Neural progenitor cell (in vitro differentiated cells): ENCODE measurements at regions not wholly inside any gene's neighbourhood (a gene's known extent, or its start where the extent isn't known, plus 50 kb on each side); places are given as distances from the start of the nearest gene placed in this dataset.

Experiments used
- DNase-seq: peaks from one replicate; pipeline ENCODE4 v3.0.0-alpha.2; 2016; ENCODE audit warnings: low spot score
- H2AFZ ChIP-seq: fragments of 200-600 bp; sonication (generic); replicated peaks from 2 replicates; pipeline ENCODE4 v1.6.1; 2016; ENCODE audit warnings: antibody characterized with exemption
- H3F3A ChIP-seq: fragments of 200-600 bp; sonication (generic); 2 replicates; pipeline ENCODE4 v1.6.1; 2016; ENCODE audit warnings: antibody characterized with exemption, low read depth
- H3K27ac ChIP-seq: fragments of 200-600 bp; sonication (generic); 2 replicates; pipeline ENCODE4 v1.5.1; 2016; ENCODE audit warnings: mild to moderate bottlenecking
- H3K27me3 ChIP-seq: fragments of 200-600 bp; sonication (generic); 2 replicates; pipeline ENCODE4 v1.6.1; 2016; ENCODE audit warnings: mild to moderate bottlenecking, moderate library complexity
- H3K36me3 ChIP-seq: fragments of 200-600 bp; sonication (generic); 2 replicates; pipeline ENCODE4 v1.5.1; 2016
- H3K4me1 ChIP-seq: fragments of 200-600 bp; sonication (generic); 2 replicates; pipeline ENCODE4 v1.6.1; 2016; ENCODE audit warnings: mixed run types
- H3K4me2 ChIP-seq: fragments of 200-600 bp; sonication (generic); 2 replicates; pipeline ENCODE4 v1.6.1; 2016
- H3K4me3 ChIP-seq: fragments of 200-600 bp; sonication (generic); 2 replicates; pipeline ENCODE4 v1.5.1; 2016
- H3K79me2 ChIP-seq: fragments of 200-600 bp; sonication (generic); 2 replicates; pipeline ENCODE4 v1.6.1; 2016; ENCODE audit warnings: low read depth
- H3K9ac ChIP-seq: fragments of 200-600 bp; sonication (generic); 2 replicates; pipeline ENCODE4 v1.6.1; 2016
- H3K9me3 ChIP-seq: fragments of 200-600 bp; sonication (generic); 2 replicates; pipeline ENCODE4 v1.5.1; 2016; ENCODE audit warnings: low read depth
- H4K20me1 ChIP-seq: fragments of 200-600 bp; sonication (generic); 2 replicates; pipeline ENCODE4 v1.6.1; 2016; ENCODE audit warnings: low read depth
- H3K27ac Mint-ChIP-seq: 3 replicates; pipeline ENCODE4 v1.8.0; 2021; ENCODE audit warnings: mixed read lengths
- H3K27me3 Mint-ChIP-seq: 2 replicates; pipeline ENCODE4 v1.8.0; 2022; ENCODE audit warnings: low read depth, mild to moderate bottlenecking, inconsistent platforms, moderate library complexity, mixed read lengths; ENCODE audit not compliant: insufficient read depth
- H3K36me3 Mint-ChIP-seq: 3 replicates; pipeline ENCODE4 v1.8.0; 2021; ENCODE audit warnings: mixed read lengths
- H3K4me1 Mint-ChIP-seq: 3 replicates; pipeline ENCODE4 v1.8.0; 2021; ENCODE audit warnings: mixed read lengths
- H3K4me3 Mint-ChIP-seq: 3 replicates; pipeline ENCODE4 v1.8.0; 2021; ENCODE audit warnings: mild to moderate bottlenecking, moderate library complexity, mixed read lengths
- H3K9me3 Mint-ChIP-seq: 3 replicates; pipeline ENCODE4 v1.8.0; 2020; ENCODE audit warnings: mixed read lengths
- EZH2 ChIP-seq: fragments of 200-600 bp; sonication (generic); IDR thresholded peaks from 2 replicates; pipeline ENCODE4 v1.6.1; 2017; ENCODE audit warnings: antibody characterized with exemption, mild to moderate bottlenecking, moderate library complexity
- EZH2phosphoT487 ChIP-seq: fragments of 200-600 bp; sonication (generic); IDR thresholded peaks from 2 replicates; pipeline ENCODE4 v1.6.1; 2017; ENCODE audit warnings: antibody characterized with exemption
- TF ChIP-seq, protein P1 (sequence below): fragments of 200-600 bp; sonication (generic); IDR thresholded peaks from 2 replicates; pipeline ENCODE4 v1.5.1; 2017; ENCODE audit warnings: antibody characterized with exemption, mild to moderate bottlenecking

DNA sequence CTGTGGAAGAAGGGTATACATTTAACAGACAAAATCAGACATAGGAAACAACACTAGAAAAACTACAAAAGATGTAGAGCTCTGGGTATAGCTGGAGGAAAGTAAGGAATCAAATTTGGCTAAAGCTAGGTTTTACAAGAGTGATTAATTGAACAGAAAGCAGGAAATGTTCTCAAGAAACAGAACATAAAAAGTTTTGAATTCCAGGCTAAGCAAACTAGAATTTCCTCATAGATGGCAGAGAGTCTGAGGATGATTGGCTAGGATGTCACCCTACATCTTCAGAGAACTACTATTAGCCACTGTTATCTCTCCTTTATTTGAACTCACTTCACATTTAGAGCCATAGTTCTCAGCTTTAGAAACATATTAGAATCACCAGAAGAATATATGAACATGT, 502.1 kb upstream of the PAPPA start:
- no peak for DNase-seq
- Mint-ChIP-seq H3K4me3 (no peak overlapping the region), H3K27me3 (no peaks in the 10 kb centered on the region), H3K36me3 (no peaks in the 10 kb centered on the region), H3K4me1 (no peaks in the 10 kb centered on the region), H3K27ac (no peak overlapping the region), H3K9me3 (no peaks in the 10 kb centered on the region)
- Histone ChIP-seq H3K4me2 (no peak overlapping the region), H3K36me3 (no peaks in the 10 kb centered on the region), H3K9ac (no peak overlapping the region), H3K79me2 (no peaks in the 10 kb centered on the region), H3K4me1 (no peaks in the 10 kb centered on the region), H2AFZ (no peak overlapping the region), H3K27ac (no peak overlapping the region), H3F3A (no peaks in the 10 kb centered on the region), H4K20me1 (no peaks in the 10 kb centered on the region), H3K27me3 (no peaks in the 10 kb centered on the region), H3K9me3 (no peaks in the 10 kb centered on the region), H3K4me3 (no peak overlapping the region)
- TF ChIP-seq, protein P1, sequence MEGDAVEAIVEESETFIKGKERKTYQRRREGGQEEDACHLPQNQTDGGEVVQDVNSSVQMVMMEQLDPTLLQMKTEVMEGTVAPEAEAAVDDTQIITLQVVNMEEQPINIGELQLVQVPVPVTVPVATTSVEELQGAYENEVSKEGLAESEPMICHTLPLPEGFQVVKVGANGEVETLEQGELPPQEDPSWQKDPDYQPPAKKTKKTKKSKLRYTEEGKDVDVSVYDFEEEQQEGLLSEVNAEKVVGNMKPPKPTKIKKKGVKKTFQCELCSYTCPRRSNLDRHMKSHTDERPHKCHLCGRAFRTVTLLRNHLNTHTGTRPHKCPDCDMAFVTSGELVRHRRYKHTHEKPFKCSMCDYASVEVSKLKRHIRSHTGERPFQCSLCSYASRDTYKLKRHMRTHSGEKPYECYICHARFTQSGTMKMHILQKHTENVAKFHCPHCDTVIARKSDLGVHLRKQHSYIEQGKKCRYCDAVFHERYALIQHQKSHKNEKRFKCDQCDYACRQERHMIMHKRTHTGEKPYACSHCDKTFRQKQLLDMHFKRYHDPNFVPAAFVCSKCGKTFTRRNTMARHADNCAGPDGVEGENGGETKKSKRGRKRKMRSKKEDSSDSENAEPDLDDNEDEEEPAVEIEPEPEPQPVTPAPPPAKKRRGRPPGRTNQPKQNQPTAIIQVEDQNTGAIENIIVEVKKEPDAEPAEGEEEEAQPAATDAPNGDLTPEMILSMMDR: no peak
- TF ChIP-seq EZH2 (no peak), EZH2phosphoT487 (no peak)

DNA sequence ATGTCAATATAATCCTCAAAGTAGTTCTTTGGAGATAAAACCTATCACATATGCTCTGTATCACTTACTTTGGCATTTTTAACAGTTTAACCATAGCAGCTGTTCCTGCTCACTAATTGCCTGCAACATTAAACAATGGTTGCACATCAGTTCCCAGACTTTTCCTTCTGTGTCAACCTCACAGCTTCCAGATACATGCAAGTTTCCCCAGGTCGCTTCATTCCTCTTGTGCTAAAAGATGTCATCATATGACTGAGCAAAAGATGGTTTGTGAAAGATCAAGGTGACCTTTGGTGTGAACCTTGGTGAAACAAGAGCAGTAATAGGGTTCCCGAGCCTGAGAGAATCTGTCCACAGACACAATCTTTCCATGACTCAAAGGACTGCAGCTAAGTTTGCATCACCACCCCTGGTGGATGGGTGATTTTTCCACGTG, 500.4 kb upstream of the PAPPA start:
- TF ChIP-seq, protein P1: no peak
- TF ChIP-seq EZH2 (no peak), EZH2phosphoT487 (no peak)
- H3K9me3 Mint-ChIP-seq: no peaks in the 10 kb centered on the region
- Histone ChIP-seq H2AFZ (no peak overlapping the region), H3K36me3 (no peaks in the 10 kb centered on the region), H3K27ac (no peak overlapping the region), H3K9ac (no peak overlapping the region), H4K20me1 (no peaks in the 10 kb centered on the region), H3K79me2 (no peaks in the 10 kb centered on the region), H3K4me1 (no peaks in the 10 kb centered on the region), H3K9me3 (no peaks in the 10 kb centered on the region), H3F3A (no peaks in the 10 kb centered on the region), H3K27me3 (peaks cover 7% of the 10 kb centered on the region), H3K4me2 (no peak overlapping the region), H3K4me3 (no peak overlapping the region)
- no peak overlapping the region for H3K27ac Mint-ChIP-seq
- H3K36me3 Mint-ChIP-seq: no peaks in the 10 kb centered on the region
- no peak for DNase-seq
- no peak overlapping the region for H3K4me3 Mint-ChIP-seq
- no peaks in the 10 kb centered on the region for H3K27me3 Mint-ChIP-seq
- no peaks in the 10 kb centered on the region for H3K4me1 Mint-ChIP-seq

DNA sequence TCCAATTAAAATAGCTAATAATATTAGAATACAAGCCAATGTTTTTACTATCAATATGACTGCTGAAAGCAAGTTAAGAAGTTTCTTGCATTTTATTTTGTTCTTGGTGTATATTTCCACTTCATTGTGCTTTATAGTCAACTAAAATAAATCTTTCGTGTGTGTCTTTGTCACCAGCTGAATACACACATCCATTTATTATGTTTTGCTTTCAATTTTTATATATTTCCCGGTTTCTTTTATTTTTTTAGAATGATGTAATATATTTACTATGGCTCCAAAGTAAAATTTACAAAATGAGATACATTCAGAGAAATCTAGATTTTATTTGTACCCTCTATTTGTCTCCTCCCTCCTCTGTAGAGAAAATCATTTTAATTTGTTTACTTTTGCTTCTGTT, 495.9 kb upstream of the PAPPA start:
- H4K20me1 ChIP-seq: no peaks in the 10 kb centered on the region
- H3K36me3 ChIP-seq: no peaks in the 10 kb centered on the region
- no peaks in the 10 kb centered on the region for H3K27me3 Mint-ChIP-seq
- H3K27ac ChIP-seq: no peak overlapping the region
- H3K9me3 ChIP-seq: no peaks in the 10 kb centered on the region
- no peaks in the 10 kb centered on the region for H3K4me1 Mint-ChIP-seq
- no peaks in the 10 kb centered on the region for H3K36me3 Mint-ChIP-seq
- no peaks in the 10 kb centered on the region for H3F3A ChIP-seq
- H3K4me2 ChIP-seq: no peak overlapping the region
- no peak overlapping the region for H2AFZ ChIP-seq
- no peaks in the 10 kb centered on the region for H3K9me3 Mint-ChIP-seq
- TF ChIP-seq EZH2 (no peak), EZH2phosphoT487 (no peak)
- TF ChIP-seq, protein P1: no peak
- peaks cover 7% of the 10 kb centered on the region for H3K27me3 ChIP-seq
- no peaks in the 10 kb centered on the region for H3K79me2 ChIP-seq
- no peak for DNase-seq
- H3K4me1 ChIP-seq: no peaks in the 10 kb centered on the region
- H3K4me3 ChIP-seq: no peak overlapping the region
- no peak overlapping the region for H3K9ac ChIP-seq
- no peak overlapping the region for H3K4me3 Mint-ChIP-seq
- H3K27ac Mint-ChIP-seq: no peak overlapping the region
